Lower leg skin (tissue), 3 donors: ENCODE measurements at regions not wholly inside any gene's neighbourhood (a gene's known extent, or its start where the extent isn't known, plus 50 kb on each side); places are given as distances from the start of the nearest gene placed in this dataset.

Experiments used
- CTCF ChIP-seq, 3 donors: fragments of 450-650 bp; IDR thresholded peaks; one replicate each; pipeline ENCODE4 v1.5.1; 2016; ENCODE audit warnings: antibody characterized with exemption in 3 of 3, mild to moderate bottlenecking in 3 of 3, moderate library complexity in 2 of 3
- POLR2A ChIP-seq, 2 donors: fragments of 450-650 bp; IDR thresholded peaks; one replicate each; pipeline ENCODE4 v1.6.1; 2016 to 2017; ENCODE audit warnings: antibody characterized with exemption in 2 of 2, mild to moderate bottlenecking in 1 of 2, moderate library complexity in 1 of 2

- TF ChIP-seq CTCF (IDR thresholded peaks at IDR 0.05) (no peak), POLR2A (IDR thresholded peaks at IDR 0.05) (no peak)
Measured at GRCh38 chr4:30256116-30256832, 463.9 kb upstream of the PCDH7 start.
